Panc1 (cell line): ENCODE measurements at regions not wholly inside any gene's neighbourhood (a gene's known extent, or its start where the extent isn't known, plus 50 kb on each side); places are given as distances from the start of the nearest gene placed in this dataset.

Experiments used
- TF ChIP-seq, protein P1 (sequence below), 2 experiments: IDR thresholded peaks; 2 replicates each; pipeline ENCODE4 v1.6.1; 2011 to 2012; ENCODE audit warnings: low read depth in 2 of 2, control low read depth in 1 of 2, low read length in 1 of 2, mild to moderate bottlenecking in 1 of 2, moderate library complexity in 1 of 2; ENCODE audit not compliant: insufficient read depth in 1 of 2
- TF ChIP-seq, protein P2 (sequence below): fragments of 450-650 bp; IDR thresholded peaks from 2 replicates; pipeline ENCODE4 v1.5.1; 2017; ENCODE audit warnings: mild to moderate bottlenecking

DNA sequence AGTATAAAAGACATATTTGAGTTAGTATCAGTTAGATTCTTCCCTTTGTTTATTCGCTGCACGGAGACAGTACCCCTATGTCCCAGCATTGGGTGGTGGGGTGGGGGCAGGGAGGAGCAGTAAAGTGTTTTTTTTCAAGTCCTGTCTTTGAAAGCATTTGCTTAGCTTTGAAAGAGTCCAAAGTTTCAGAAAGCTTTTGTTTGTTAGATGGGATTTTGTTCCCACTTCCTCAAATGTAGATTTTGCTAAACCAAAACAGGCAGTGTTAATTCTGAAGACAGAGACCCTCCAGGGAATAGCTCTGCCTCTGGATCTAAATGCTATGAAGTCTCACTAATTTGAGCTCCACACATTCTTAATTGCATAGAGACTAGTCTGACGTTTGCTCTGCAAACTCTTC, 114.6 kb upstream of the KCNAB1 start:
- TF ChIP-seq, protein P1, sequence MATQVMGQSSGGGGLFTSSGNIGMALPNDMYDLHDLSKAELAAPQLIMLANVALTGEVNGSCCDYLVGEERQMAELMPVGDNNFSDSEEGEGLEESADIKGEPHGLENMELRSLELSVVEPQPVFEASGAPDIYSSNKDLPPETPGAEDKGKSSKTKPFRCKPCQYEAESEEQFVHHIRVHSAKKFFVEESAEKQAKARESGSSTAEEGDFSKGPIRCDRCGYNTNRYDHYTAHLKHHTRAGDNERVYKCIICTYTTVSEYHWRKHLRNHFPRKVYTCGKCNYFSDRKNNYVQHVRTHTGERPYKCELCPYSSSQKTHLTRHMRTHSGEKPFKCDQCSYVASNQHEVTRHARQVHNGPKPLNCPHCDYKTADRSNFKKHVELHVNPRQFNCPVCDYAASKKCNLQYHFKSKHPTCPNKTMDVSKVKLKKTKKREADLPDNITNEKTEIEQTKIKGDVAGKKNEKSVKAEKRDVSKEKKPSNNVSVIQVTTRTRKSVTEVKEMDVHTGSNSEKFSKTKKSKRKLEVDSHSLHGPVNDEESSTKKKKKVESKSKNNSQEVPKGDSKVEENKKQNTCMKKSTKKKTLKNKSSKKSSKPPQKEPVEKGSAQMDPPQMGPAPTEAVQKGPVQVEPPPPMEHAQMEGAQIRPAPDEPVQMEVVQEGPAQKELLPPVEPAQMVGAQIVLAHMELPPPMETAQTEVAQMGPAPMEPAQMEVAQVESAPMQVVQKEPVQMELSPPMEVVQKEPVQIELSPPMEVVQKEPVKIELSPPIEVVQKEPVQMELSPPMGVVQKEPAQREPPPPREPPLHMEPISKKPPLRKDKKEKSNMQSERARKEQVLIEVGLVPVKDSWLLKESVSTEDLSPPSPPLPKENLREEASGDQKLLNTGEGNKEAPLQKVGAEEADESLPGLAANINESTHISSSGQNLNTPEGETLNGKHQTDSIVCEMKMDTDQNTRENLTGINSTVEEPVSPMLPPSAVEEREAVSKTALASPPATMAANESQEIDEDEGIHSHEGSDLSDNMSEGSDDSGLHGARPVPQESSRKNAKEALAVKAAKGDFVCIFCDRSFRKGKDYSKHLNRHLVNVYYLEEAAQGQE (IDR thresholded peaks at IDR 0.05; ENCODE audit: insufficient read depth in 1 of 2, low read depth in 2 of 2, low read length in 1 of 2), result no peak
- TF ChIP-seq, protein P2, sequence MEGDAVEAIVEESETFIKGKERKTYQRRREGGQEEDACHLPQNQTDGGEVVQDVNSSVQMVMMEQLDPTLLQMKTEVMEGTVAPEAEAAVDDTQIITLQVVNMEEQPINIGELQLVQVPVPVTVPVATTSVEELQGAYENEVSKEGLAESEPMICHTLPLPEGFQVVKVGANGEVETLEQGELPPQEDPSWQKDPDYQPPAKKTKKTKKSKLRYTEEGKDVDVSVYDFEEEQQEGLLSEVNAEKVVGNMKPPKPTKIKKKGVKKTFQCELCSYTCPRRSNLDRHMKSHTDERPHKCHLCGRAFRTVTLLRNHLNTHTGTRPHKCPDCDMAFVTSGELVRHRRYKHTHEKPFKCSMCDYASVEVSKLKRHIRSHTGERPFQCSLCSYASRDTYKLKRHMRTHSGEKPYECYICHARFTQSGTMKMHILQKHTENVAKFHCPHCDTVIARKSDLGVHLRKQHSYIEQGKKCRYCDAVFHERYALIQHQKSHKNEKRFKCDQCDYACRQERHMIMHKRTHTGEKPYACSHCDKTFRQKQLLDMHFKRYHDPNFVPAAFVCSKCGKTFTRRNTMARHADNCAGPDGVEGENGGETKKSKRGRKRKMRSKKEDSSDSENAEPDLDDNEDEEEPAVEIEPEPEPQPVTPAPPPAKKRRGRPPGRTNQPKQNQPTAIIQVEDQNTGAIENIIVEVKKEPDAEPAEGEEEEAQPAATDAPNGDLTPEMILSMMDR, result no peak
